Endothelial cell of umbilical vein (primary cell): ENCODE measurements at regions not wholly inside any gene's neighbourhood (a gene's known extent, or its start where the extent isn't known, plus 50 kb on each side); places are given as distances from the start of the nearest gene placed in this dataset.
"Not testable (repeated sequence)": the region's sequence is repeated elsewhere in the genome, so short reads cannot be mapped to it uniquely, and the experiment has no call there.

Source experiments
- CTCF ChIP-seq, 2 donors: IDR thresholded peaks; 1 replicate in 1 of 2; 2 replicates in 1 of 2; pipeline ENCODE4 v1.5.1; 2011; ENCODE audit warnings: low read length in 2 of 2, mild to moderate bottlenecking in 2 of 2, moderate library complexity in 2 of 2, control low read depth in 1 of 2, inconsistent platforms in 1 of 2, low read depth in 1 of 2; ENCODE audit not compliant: insufficient read depth in 1 of 2; ENCODE audit errors: extremely low read depth in 1 of 2
- GATA2 ChIP-seq: IDR thresholded peaks from 2 replicates; pipeline ENCODE4 v1.7.0; 2011; ENCODE audit warnings: low read depth, mild to moderate bottlenecking, moderate library complexity, mixed read lengths, low read length; ENCODE audit not compliant: insufficient read length, insufficient read depth
- MYC ChIP-seq: IDR thresholded peaks from one replicate; pipeline ENCODE4 v1.6.1; 2011; ENCODE audit warnings: mild to moderate bottlenecking, low read depth, low read length

DNA sequence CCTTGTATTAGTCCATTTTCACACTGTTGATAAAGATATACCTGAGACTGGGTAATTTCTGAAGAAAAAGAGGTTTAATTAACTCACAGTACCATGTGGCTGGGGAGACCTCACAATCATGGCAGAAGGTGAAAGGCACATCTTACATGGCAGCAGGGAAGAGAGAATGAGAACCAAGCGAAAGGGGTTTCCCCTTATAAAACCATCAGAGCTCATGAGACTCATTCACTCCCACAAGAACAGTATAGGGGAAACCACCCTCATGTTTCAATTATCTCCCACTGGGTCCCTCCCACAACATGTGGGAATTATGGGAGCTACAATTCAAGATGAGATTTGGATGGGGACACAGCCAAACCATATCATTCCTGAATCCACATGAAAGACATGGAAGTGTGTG, 169.4 kb upstream of the SFSWAP start:
- not testable (repeated sequence) for TF ChIP-seq MYC; CTCF (IDR thresholded peaks at IDR 0.05; ENCODE audit: extremely low read depth in 1 of 2, insufficient read depth in 1 of 2, low read depth in 1 of 2, low read length in 2 of 2); GATA2
